ENCODE measurements at regions not wholly inside any gene's neighbourhood (a gene's known extent, or its start where the extent isn't known, plus 50 kb on each side); places are given as distances from the start of the nearest gene placed in this dataset.

GRCh38 chr1:194024659-194025058 is 838.2 kb upstream of the B3GALT2 start (continued):
- TF ChIP-seq CEBPZ (IDR thresholded peaks at IDR 0.05; ENCODE audit: low read depth, low read length), result no peak

- BruUV-seq (replicated peaks), result no TSS peak
Observed at GRCh38 chr1:194014014-194014413, 827.6 kb upstream of the B3GALT2 start.

More at GRCh38 chr1:194014014-194014413, 827.6 kb upstream of the B3GALT2 start:
- no peaks in the 10 kb centered on the region for H3K79me2 ChIP-seq (ENCODE audit: control insufficient read depth, insufficient read depth, low read length)
- in situ Hi-C loops (cut with MboI) (no loop called here), intact Hi-C loops (cut with micrococcal nuclease; ENCODE audit: unreplicated experiment) (no loop called here)
- TF ChIP-seq, protein P1, sequence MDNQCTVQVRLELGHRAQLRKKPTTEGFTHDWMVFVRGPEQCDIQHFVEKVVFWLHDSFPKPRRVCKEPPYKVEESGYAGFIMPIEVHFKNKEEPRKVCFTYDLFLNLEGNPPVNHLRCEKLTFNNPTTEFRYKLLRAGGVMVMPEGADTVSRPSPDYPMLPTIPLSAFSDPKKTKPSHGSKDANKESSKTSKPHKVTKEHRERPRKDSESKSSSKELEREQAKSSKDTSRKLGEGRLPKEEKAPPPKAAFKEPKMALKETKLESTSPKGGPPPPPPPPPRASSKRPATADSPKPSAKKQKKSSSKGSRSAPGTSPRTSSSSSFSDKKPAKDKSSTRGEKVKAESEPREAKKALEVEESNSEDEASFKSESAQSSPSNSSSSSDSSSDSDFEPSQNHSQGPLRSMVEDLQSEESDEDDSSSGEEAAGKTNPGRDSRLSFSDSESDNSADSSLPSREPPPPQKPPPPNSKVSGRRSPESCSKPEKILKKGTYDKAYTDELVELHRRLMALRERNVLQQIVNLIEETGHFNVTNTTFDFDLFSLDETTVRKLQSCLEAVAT (IDR thresholded peaks at IDR 0.05), result no peak
- no peak for TF ChIP-seq EP300 (IDR thresholded peaks at IDR 0.05; ENCODE audit: borderline replicate concordance in 1 of 2, control insufficient read depth in 1 of 2, low read depth in 2 of 2, low read length in 2 of 2)
- no peak for TF ChIP-seq CHD4 (IDR thresholded peaks at IDR 0.05)
- no peak for TF ChIP-seq MTA3 (IDR thresholded peaks at IDR 0.05; ENCODE audit: borderline replicate concordance, low read length)
- no peak for TF ChIP-seq CBFB (IDR thresholded peaks at IDR 0.05; ENCODE audit: low read depth)
- TF ChIP-seq, protein P2, sequence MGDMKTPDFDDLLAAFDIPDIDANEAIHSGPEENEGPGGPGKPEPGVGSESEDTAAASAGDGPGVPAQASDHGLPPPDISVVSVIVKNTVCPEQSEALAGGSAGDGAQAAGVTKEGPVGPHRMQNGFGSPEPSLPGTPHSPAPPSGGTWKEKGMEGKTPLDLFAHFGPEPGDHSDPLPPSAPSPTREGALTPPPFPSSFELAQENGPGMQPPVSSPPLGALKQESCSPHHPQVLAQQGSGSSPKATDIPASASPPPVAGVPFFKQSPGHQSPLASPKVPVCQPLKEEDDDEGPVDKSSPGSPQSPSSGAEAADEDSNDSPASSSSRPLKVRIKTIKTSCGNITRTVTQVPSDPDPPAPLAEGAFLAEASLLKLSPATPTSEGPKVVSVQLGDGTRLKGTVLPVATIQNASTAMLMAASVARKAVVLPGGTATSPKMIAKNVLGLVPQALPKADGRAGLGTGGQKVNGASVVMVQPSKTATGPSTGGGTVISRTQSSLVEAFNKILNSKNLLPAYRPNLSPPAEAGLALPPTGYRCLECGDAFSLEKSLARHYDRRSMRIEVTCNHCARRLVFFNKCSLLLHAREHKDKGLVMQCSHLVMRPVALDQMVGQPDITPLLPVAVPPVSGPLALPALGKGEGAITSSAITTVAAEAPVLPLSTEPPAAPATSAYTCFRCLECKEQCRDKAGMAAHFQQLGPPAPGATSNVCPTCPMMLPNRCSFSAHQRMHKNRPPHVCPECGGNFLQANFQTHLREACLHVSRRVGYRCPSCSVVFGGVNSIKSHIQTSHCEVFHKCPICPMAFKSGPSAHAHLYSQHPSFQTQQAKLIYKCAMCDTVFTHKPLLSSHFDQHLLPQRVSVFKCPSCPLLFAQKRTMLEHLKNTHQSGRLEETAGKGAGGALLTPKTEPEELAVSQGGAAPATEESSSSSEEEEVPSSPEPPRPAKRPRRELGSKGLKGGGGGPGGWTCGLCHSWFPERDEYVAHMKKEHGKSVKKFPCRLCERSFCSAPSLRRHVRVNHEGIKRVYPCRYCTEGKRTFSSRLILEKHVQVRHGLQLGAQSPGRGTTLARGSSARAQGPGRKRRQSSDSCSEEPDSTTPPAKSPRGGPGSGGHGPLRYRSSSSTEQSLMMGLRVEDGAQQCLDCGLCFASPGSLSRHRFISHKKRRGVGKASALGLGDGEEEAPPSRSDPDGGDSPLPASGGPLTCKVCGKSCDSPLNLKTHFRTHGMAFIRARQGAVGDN (IDR thresholded peaks at IDR 0.05), result no peak
- no peak for TF ChIP-seq RELA (IDR thresholded peaks at IDR 0.05; ENCODE audit: borderline replicate concordance, partially characterized antibody)
- no peak for TF ChIP-seq SP1 (IDR thresholded peaks at IDR 0.05; ENCODE audit: low read depth, low read length)
- no peak for TF ChIP-seq RAD51 (IDR thresholded peaks at IDR 0.05)
- TF ChIP-seq HDAC6 (IDR thresholded peaks at IDR 0.05; ENCODE audit: unreplicated experiment), result no peak
- no peaks in the 10 kb centered on the region for H3K9me3 ChIP-seq (replicated peaks; ENCODE audit: control insufficient read depth, insufficient read depth, low read length)
- H2AFZ ChIP-seq (ENCODE audit: control insufficient read depth, low read depth, low read length), result no peak overlapping the region
- ChIA-PET CTCF (no interaction called here), SMC1A (ENCODE audit: uncharacterized antibody, unreplicated experiment) (interaction anchor here (0.7 kb wide), 1 partner anchor 922 kb away, joined by 3 read pairs; no protein-coding TSS in a partner anchor), POLR2A (no interaction called here), RAD21 (ENCODE audit: unreplicated experiment) (no interaction called here)
- H3K9ac ChIP-seq (ENCODE audit: control insufficient read depth, insufficient read depth, low read length), result no peak overlapping the region
- no peak overlapping the region for H3K4me3 ChIP-seq
- no peaks in the 10 kb centered on the region for H4K20me1 ChIP-seq (ENCODE audit: control insufficient read depth, insufficient read depth)
- no peak for ATAC-seq
- no peak for FAIRE-seq
- H3K27me3 ChIP-seq (replicated peaks in 1 of 2; ENCODE audit: control insufficient read depth in 2 of 2, insufficient read depth in 2 of 2, low read length in 1 of 2), result no peaks in the 10 kb centered on the region
- no peak overlapping the region for H3K27ac ChIP-seq (ENCODE audit: control insufficient read depth, insufficient read depth)
- WGBS (ENCODE audit: insufficient coverage, insufficient replicate concordance, low lambda C conversion rate, missing lambda C conversion rate), result 0% methylated on average over 2 of the region's 2 CpGs
- no peak for DNase-seq (ENCODE audit: low read depth, low spot score)
- H3K4me1 ChIP-seq (ENCODE audit: control insufficient read depth, insufficient read depth, low read length), result no peaks in the 10 kb centered on the region
- no peaks in the 10 kb centered on the region for H3K36me3 ChIP-seq (ENCODE audit: control insufficient read depth in 2 of 2, insufficient read depth in 2 of 2, low read length in 1 of 2)
- no peak overlapping the region for H3K4me2 ChIP-seq (ENCODE audit: control insufficient read depth, insufficient read depth)
